H9 (cell line): ENCODE measurements at regions not wholly inside any gene's neighbourhood (a gene's known extent, or its start where the extent isn't known, plus 50 kb on each side); places are given as distances from the start of the nearest gene placed in this dataset.

ENCODE experiments used
- DNase-seq: peaks from one replicate; pipeline ENCODE4 v3.0.0-alpha.2; 2017
- H2AFZ ChIP-seq: one replicate; pipeline ENCODE4 v1.6.1; 2013; ENCODE audit warnings: mild to moderate bottlenecking, low read length, control low read depth, moderate library complexity
- H2AK5ac ChIP-seq: 2 replicates; pipeline ENCODE4 v1.6.1; 2013; ENCODE audit warnings: low read length, control low read depth, mixed read lengths; ENCODE audit not compliant: insufficient read length
- H2BK120ac ChIP-seq: one replicate; pipeline ENCODE4 v1.6.1; 2013; ENCODE audit warnings: low read depth, mild to moderate bottlenecking, low read length, control low read depth, inconsistent platforms; ENCODE audit not compliant: poor library complexity, severe bottlenecking
- H2BK12ac ChIP-seq: 2 replicates; pipeline ENCODE4 v1.6.1; 2013; ENCODE audit warnings: low read length, control low read depth, mixed read lengths, low read depth; ENCODE audit not compliant: insufficient read length
- H2BK15ac ChIP-seq: 2 replicates; pipeline ENCODE4 v1.6.1; 2013; ENCODE audit warnings: low read depth, low read length, control low read depth
- H2BK20ac ChIP-seq: one replicate; pipeline ENCODE4 v1.6.1; 2013; ENCODE audit warnings: low read depth, mild to moderate bottlenecking, low read length, control low read depth, inconsistent platforms; ENCODE audit not compliant: poor library complexity, severe bottlenecking
- H2BK5ac ChIP-seq: 2 replicates; pipeline ENCODE4 v1.6.1; 2013; ENCODE audit warnings: low read length, control low read depth, mixed read lengths; ENCODE audit not compliant: insufficient read length
- H3K14ac ChIP-seq: 2 replicates; pipeline ENCODE4 v1.6.1; 2013; ENCODE audit warnings: low read length, control low read depth; ENCODE audit not compliant: insufficient read depth
- H3K18ac ChIP-seq: 2 replicates; pipeline ENCODE4 v1.6.1; 2013; ENCODE audit warnings: low read depth, mild to moderate bottlenecking, mixed read lengths, low read length, control low read depth; ENCODE audit not compliant: insufficient read length
- H3K23ac ChIP-seq: 2 replicates; pipeline ENCODE4 v1.6.1; 2013; ENCODE audit warnings: low read length, control low read depth, mixed read lengths, low read depth; ENCODE audit not compliant: insufficient read length
- H3K23me2 ChIP-seq: 2 replicates; pipeline ENCODE4 v1.6.1; 2013; ENCODE audit warnings: low read depth, mild to moderate bottlenecking, mixed read lengths, low read length, control low read depth; ENCODE audit not compliant: insufficient read length, poor library complexity, severe bottlenecking
- H3K27ac ChIP-seq: 2 replicates; pipeline ENCODE4 v1.5.1; 2013; ENCODE audit warnings: low read length, control low read depth, mixed read lengths, low read depth; ENCODE audit not compliant: insufficient read length
- H3K27me3 ChIP-seq: 2 replicates; pipeline ENCODE4 v1.6.1; 2013; ENCODE audit warnings: low read length, control low read depth, inconsistent platforms; ENCODE audit not compliant: insufficient read depth
- H3K4ac ChIP-seq: 2 replicates; pipeline ENCODE4 v1.6.1; 2013; ENCODE audit warnings: low read depth, mild to moderate bottlenecking, control low read depth, inconsistent platforms, low read length, moderate library complexity
- H3K4me1 ChIP-seq: 2 replicates; pipeline ENCODE4 v1.6.1; 2013; ENCODE audit warnings: low read length, control low read depth, inconsistent platforms; ENCODE audit not compliant: insufficient read depth
- H3K4me2 ChIP-seq: 2 replicates; pipeline ENCODE4 v1.6.1; 2013; ENCODE audit warnings: low read length, control low read depth, mixed read lengths; ENCODE audit not compliant: insufficient read length, insufficient read depth
- H3K56ac ChIP-seq: 2 replicates; pipeline ENCODE4 v1.6.1; 2013; ENCODE audit warnings: low read depth, mild to moderate bottlenecking, mixed read lengths, low read length, control low read depth; ENCODE audit not compliant: insufficient read length
- H3K79me1 ChIP-seq: 2 replicates; pipeline ENCODE4 v1.6.1; 2013; ENCODE audit warnings: low read depth, mild to moderate bottlenecking, moderate library complexity, low read length, control low read depth, inconsistent platforms; ENCODE audit not compliant: insufficient read depth, poor library complexity, severe bottlenecking
- H3K79me2 ChIP-seq: 2 replicates; pipeline ENCODE4 v1.6.1; 2013; ENCODE audit warnings: low read length, control low read depth, inconsistent platforms; ENCODE audit not compliant: insufficient read depth
- H3K9ac ChIP-seq: 2 replicates; pipeline ENCODE4 v1.6.1; 2013; ENCODE audit warnings: low read length, control low read depth, mixed read lengths; ENCODE audit not compliant: insufficient read length; ENCODE audit errors: extremely low read depth
- H3K9me3 ChIP-seq: one replicate; pipeline ENCODE4 v1.6.1; 2013; ENCODE audit warnings: low read depth, low read length, inconsistent platforms; ENCODE audit not compliant: control insufficient read depth
- H3T11ph ChIP-seq: one replicate; pipeline ENCODE4 v1.6.1; 2013; ENCODE audit warnings: mild to moderate bottlenecking, low read length, control low read depth, inconsistent platforms
- H4K20me1 ChIP-seq: one replicate; pipeline ENCODE4 v1.6.1; 2013; ENCODE audit not compliant: control insufficient read depth, insufficient read length, insufficient read depth
- H4K5ac ChIP-seq: 2 replicates; pipeline ENCODE4 v1.6.1; 2013; ENCODE audit warnings: low read depth, mild to moderate bottlenecking, mixed read lengths, low read length, control low read depth; ENCODE audit not compliant: insufficient read length
- H4K8ac ChIP-seq: replicated peaks from 2 replicates; pipeline ENCODE4 v1.6.1; 2013; ENCODE audit warnings: low read length, control low read depth, mixed read lengths, low read depth; ENCODE audit not compliant: insufficient read length
- H4K91ac ChIP-seq: 2 replicates; pipeline ENCODE4 v1.6.1; 2013; ENCODE audit warnings: low read depth, mild to moderate bottlenecking, moderate library complexity, mixed read lengths, low read length, control low read depth; ENCODE audit not compliant: insufficient read length
- H3K27ac Mint-ChIP-seq, 3 experiments: 2 replicates in 2 of 3; 3 replicates in 1 of 3; pipeline ENCODE4 v1.8.0; 2020 to 2021; ENCODE audit warnings: mixed read lengths in 3 of 3, mild to moderate bottlenecking in 1 of 3, moderate library complexity in 1 of 3
- H3K27me3 Mint-ChIP-seq: 2 replicates; pipeline ENCODE4 v1.8.0; 2021; ENCODE audit warnings: low read depth, mild to moderate bottlenecking, moderate library complexity, mixed read lengths
- H3K36me3 Mint-ChIP-seq, 3 experiments: 2 replicates in 2 of 3; 3 replicates in 1 of 3; pipeline ENCODE4 v1.8.0; 2020 to 2021; ENCODE audit warnings: low read depth in 3 of 3, mixed read lengths in 3 of 3; ENCODE audit not compliant: insufficient read depth in 1 of 3
- H3K4me1 Mint-ChIP-seq, 2 experiments: 2 replicates each; pipeline ENCODE4 v1.8.0; 2020; ENCODE audit warnings: mixed read lengths in 2 of 2
- H3K4me3 Mint-ChIP-seq, 2 experiments: 2 replicates in 1 of 2; 3 replicates in 1 of 2; pipeline ENCODE4 v1.8.0; 2020 to 2021; ENCODE audit warnings: mild to moderate bottlenecking in 2 of 2, mixed read lengths in 2 of 2, moderate library complexity in 1 of 2
- H3K9me3 Mint-ChIP-seq, 2 experiments: 2 replicates in 1 of 2; 3 replicates in 1 of 2; pipeline ENCODE4 v1.8.0; 2020; ENCODE audit warnings: mild to moderate bottlenecking in 2 of 2, mixed read lengths in 2 of 2, moderate library complexity in 1 of 2
- CTCF ChIP-seq: fragments of 200-600 bp; sonication (generic); conservative IDR thresholded peaks from 3 replicates; pipeline ENCODE4 v1.8.0; 2021; ENCODE audit warnings: antibody characterized with exemption, mild to moderate bottlenecking
- WGBS: extraction: QIAGEN DNeasy Blood & Tissue Kit; methylation state at CpG from one replicate; pipeline ENCODE4 v1.1.7; 2013; ENCODE audit warnings: missing lambda C conversion rate, low lambda C conversion rate, mixed read lengths; ENCODE audit not compliant: insufficient read length; ENCODE audit errors: extremely low coverage; 5-methylcytosine and 5-hydroxymethylcytosine counted together

GRCh38 chr20:52484438-52484837 is 292.9 kb upstream of the ZFP64 start:
- H3K27ac Mint-ChIP-seq = no peak overlapping the region; a peak in 1 of 7 replicates

More at GRCh38 chr20:52484438-52484837, 292.9 kb upstream of the ZFP64 start:
- no peak overlapping the region for H2BK120ac ChIP-seq
- H2AK5ac ChIP-seq = no peak overlapping the region
- H3K36me3 Mint-ChIP-seq = no peaks in the 10 kb centered on the region
- no peak overlapping the region for H3K4ac ChIP-seq
- no peak overlapping the region for H3T11ph ChIP-seq
- no peak overlapping the region for H2BK12ac ChIP-seq
- no peaks in the 10 kb centered on the region for H3K23me2 ChIP-seq
- H3K27me3 Mint-ChIP-seq = no peaks in the 10 kb centered on the region
- no peaks in the 10 kb centered on the region for H3K4me1 ChIP-seq
- H2AFZ ChIP-seq = no peak overlapping the region
- H3K14ac ChIP-seq = no peak overlapping the region
- no peak overlapping the region for H2BK15ac ChIP-seq
- H3K79me2 ChIP-seq = no peaks in the 10 kb centered on the region
- WGBS = no CpG with 5 or more reads among the region's 2 CpGs
- no peak overlapping the region for H4K8ac ChIP-seq
- H4K91ac ChIP-seq = no peak overlapping the region
- H2BK5ac ChIP-seq = no peak overlapping the region
- H3K56ac ChIP-seq = no peak overlapping the region
- H3K18ac ChIP-seq = no peak overlapping the region
- no peak overlapping the region for H3K4me2 ChIP-seq
- no peak for DNase-seq
- H3K23ac ChIP-seq = no peak overlapping the region
- 0 out of 5 replicates have a peak, but pooled peaks cover 0 to 2% of the 10 kb centered on the region in 2 experiments for H3K9me3 Mint-ChIP-seq
- H3K9me3 ChIP-seq = no peaks in the 10 kb centered on the region
- H3K9ac ChIP-seq = no peak overlapping the region
- no peak overlapping the region for H3K27ac ChIP-seq
- no peaks in the 10 kb centered on the region for H3K79me1 ChIP-seq
- H3K4me1 Mint-ChIP-seq = no peaks in the 10 kb centered on the region; a peak in 1 of 4 replicates
- no peak for TF ChIP-seq CTCF
- no peaks in the 10 kb centered on the region for H4K20me1 ChIP-seq
- H3K27me3 ChIP-seq = no peaks in the 10 kb centered on the region
- H2BK20ac ChIP-seq = no peak overlapping the region
- no peak overlapping the region for H3K4me3 Mint-ChIP-seq
- H4K5ac ChIP-seq = no peak overlapping the region
